Osteocyte (in vitro differentiated cells): ENCODE measurements at regions not wholly inside any gene's neighbourhood (a gene's known extent, or its start where the extent isn't known, plus 50 kb on each side); places are given as distances from the start of the nearest gene placed in this dataset.

Experiments used
- DNase-seq: peaks from one replicate; pipeline ENCODE4 v3.0.0; 2021; ENCODE audit warnings: mixed read lengths; ENCODE audit not compliant: unreplicated experiment; ENCODE audit errors: extremely low spot score
- H3K27ac Mint-ChIP-seq: one replicate; pipeline ENCODE4 v1.8.0; 2021; ENCODE audit warnings: mild to moderate bottlenecking, mixed read lengths; ENCODE audit not compliant: unreplicated experiment
- H3K27me3 Mint-ChIP-seq: one replicate; pipeline ENCODE4 v1.8.0; 2021; ENCODE audit warnings: mixed read lengths; ENCODE audit not compliant: unreplicated experiment
- H3K36me3 Mint-ChIP-seq: one replicate; pipeline ENCODE4 v1.8.0; 2021; ENCODE audit warnings: mixed read lengths; ENCODE audit not compliant: unreplicated experiment
- H3K4me1 Mint-ChIP-seq: one replicate; pipeline ENCODE4 v1.8.0; 2021; ENCODE audit warnings: mixed read lengths; ENCODE audit not compliant: unreplicated experiment
- H3K4me3 Mint-ChIP-seq: one replicate; pipeline ENCODE4 v1.8.0; 2021; ENCODE audit warnings: mild to moderate bottlenecking, moderate library complexity, mixed read lengths; ENCODE audit not compliant: unreplicated experiment
- H3K9me3 Mint-ChIP-seq: one replicate; pipeline ENCODE4 v1.8.0; 2021; ENCODE audit warnings: mixed read lengths; ENCODE audit not compliant: unreplicated experiment
- TF ChIP-seq, protein P1 (sequence below): fragments of 200-600 bp; sonication (generic); IDR thresholded peaks from 2 replicates; pipeline ENCODE4 v1.5.0; 2021; ENCODE audit warnings: antibody characterized with exemption, mild to moderate bottlenecking, moderate library complexity

DNA sequence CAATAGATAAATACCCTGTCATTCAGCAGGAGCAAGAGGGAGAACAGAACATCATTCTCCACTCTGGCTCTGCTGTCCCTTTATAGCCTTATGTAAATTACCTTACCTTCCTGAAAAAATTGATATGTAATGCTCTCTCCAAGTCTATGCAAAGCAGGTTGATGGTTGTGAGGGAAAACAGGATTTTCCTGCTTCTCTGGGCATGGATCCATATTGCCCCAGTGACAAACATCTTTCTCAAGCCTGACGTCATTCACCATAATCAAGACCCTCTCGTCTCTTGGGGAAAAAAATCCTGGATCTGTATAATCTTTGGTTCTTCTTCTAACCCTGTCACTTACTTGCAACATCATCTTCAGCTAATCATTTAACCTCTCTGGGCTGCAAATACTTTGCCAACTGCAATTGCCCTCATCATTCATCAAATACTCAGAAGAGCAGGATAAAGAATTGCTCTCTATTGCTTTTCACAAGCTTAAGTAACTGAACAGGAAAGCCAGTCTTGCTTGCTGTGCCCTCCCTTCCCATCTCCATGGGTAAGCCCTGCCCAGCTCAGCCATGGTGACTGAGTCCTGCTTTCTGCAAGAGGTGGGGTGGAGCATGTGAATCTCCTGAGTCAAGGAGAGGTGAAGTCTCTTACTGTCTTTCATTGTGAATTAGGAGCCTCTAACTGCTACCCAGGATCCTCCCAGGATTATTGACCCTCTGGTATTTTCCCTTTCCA lies 123.7 kb upstream of the KLF7 start:
- Mint-ChIP-seq H3K27ac (no peak overlapping the region), H3K27me3 (no peaks in the 10 kb centered on the region), H3K36me3 (no peaks in the 10 kb centered on the region), H3K4me1 (peaks cover 18% of the 10 kb centered on the region), H3K9me3 (no peaks in the 10 kb centered on the region), H3K4me3 (no peak overlapping the region)
- TF ChIP-seq, protein P1, sequence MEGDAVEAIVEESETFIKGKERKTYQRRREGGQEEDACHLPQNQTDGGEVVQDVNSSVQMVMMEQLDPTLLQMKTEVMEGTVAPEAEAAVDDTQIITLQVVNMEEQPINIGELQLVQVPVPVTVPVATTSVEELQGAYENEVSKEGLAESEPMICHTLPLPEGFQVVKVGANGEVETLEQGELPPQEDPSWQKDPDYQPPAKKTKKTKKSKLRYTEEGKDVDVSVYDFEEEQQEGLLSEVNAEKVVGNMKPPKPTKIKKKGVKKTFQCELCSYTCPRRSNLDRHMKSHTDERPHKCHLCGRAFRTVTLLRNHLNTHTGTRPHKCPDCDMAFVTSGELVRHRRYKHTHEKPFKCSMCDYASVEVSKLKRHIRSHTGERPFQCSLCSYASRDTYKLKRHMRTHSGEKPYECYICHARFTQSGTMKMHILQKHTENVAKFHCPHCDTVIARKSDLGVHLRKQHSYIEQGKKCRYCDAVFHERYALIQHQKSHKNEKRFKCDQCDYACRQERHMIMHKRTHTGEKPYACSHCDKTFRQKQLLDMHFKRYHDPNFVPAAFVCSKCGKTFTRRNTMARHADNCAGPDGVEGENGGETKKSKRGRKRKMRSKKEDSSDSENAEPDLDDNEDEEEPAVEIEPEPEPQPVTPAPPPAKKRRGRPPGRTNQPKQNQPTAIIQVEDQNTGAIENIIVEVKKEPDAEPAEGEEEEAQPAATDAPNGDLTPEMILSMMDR: no peak
- DNase-seq: no peak

DNA sequence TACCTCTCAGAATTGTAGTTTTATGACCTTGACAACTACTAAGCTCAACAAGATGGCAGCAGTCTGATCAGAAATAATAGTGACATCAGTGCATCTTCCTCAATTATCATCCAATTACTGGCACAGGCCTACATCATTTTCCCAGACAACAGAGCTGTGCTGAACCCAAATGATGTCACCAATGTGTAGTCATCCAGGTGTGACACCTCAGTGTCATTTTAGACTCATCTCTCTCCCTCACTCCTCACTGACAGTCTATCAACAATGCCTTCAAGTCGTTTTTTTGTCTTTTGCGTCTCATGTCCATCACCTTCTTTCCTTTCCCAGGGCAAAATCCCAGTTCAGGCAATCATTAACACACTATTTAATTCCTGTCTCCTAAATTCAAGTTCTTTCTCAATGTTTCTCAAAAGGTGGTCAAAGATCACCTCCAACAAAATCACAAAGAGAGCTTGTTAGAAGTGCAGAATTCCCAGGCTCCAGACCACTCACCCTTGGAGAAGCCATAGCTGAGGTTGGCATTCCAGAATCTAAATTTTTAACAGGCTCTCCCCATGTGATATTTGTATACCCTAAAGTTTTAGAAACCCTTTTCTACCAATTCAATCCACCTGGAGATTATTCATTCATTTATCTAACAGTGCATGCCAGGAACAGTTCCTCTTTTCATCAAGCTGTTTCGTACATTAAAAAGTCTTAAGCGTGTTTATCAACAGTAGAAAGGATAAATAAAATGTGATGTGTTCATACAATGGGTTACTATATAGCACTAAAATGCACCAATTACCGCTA lies 125.3 kb upstream of the KLF7 start:
- Mint-ChIP-seq H3K27ac (no peak overlapping the region), H3K27me3 (no peaks in the 10 kb centered on the region), H3K9me3 (no peaks in the 10 kb centered on the region), H3K36me3 (no peaks in the 10 kb centered on the region), H3K4me1 (peaks cover 7% of the 10 kb centered on the region), H3K4me3 (no peak overlapping the region)
- TF ChIP-seq, protein P1: no peak
- no peak for DNase-seq

DNA sequence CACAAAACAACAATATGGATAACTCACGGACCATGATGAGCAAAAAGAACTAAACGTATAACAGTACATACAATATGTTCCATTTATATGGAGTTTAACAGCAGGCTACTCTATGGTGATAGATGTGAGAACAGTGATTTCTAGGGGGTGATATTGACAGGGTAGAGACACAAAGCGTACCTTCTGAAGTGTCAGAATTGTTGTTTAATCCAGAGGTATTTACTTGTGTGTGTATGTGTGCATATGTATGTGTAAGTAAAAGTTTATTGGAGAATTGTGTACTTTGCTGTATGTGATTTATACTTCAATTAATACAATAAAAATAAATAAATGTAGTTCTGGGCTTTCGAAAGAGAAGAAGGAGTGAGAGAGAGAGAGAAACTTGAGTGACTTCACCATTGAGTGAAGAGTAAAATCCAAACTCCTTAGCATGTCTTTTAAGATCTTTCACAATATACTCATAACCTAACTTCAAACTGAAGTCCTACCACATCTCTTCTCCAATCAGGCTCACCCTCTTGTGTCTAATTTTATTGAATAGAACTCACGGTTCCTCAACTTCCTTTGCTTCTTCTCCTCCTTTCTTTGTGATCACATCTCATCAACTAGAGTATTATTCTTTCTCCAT lies 126.0 kb upstream of the KLF7 start:
- H3K9me3 Mint-ChIP-seq: no peaks in the 10 kb centered on the region
- TF ChIP-seq, protein P1: no peak
- no peaks in the 10 kb centered on the region for H3K36me3 Mint-ChIP-seq
- no peaks in the 10 kb centered on the region for H3K27me3 Mint-ChIP-seq
- H3K27ac Mint-ChIP-seq: no peak overlapping the region
- no peak for DNase-seq
- no peak overlapping the region for H3K4me3 Mint-ChIP-seq
- peaks cover 10% of the 10 kb centered on the region for H3K4me1 Mint-ChIP-seq

DNA sequence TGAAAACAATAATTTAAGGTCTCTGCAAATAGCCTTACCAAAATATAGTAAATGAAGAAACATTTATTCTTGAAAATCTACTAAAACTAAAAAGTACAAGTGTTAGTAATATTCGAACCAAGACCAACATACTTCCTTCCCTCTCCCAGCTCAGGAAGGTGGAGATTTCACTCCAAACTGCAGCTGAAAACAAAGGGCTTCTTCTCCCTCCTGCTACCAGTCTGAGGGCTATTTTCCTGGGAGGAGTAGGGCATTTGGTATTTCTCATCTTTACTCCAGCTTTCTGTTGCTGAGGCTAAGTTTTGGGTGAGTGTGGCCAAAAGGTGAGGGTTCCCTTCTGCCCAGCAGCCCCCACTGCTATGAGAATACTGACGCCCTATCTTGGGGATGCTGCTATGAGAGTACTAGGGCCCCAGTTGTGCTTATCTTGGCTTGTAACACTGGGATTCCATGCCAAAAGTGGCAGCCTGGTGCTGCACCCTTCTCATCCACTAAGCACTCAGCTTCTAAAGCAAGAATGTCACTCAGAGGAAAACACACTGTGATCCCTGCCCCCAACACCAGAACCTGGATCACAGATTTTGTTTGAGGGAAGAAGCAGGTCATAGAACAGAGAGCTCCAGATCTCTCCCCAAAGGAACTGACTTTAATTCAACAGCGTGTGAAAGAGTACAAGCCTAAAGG lies 130.7 kb upstream of the KLF7 start:
- Mint-ChIP-seq H3K27ac (no peak overlapping the region), H3K9me3 (peaks cover 14% of the 10 kb centered on the region), H3K4me1 (peaks cover 4% of the 10 kb centered on the region), H3K36me3 (peaks cover 8% of the 10 kb centered on the region), H3K27me3 (no peaks in the 10 kb centered on the region), H3K4me3 (no peak overlapping the region)
- TF ChIP-seq, protein P1: no peak
- DNase-seq: no peak
